HepG2 (cell line): ENCODE measurements at regions not wholly inside any gene's neighbourhood (a gene's known extent, or its start where the extent isn't known, plus 50 kb on each side); places are given as distances from the start of the nearest gene placed in this dataset.

Experiments used
- ARID3A ChIP-seq: IDR thresholded peaks from 2 replicates; pipeline ENCODE4 v1.6.1; 2012; ENCODE audit warnings: low read depth, low read length, improper control_type of control experiment
- ETV5 ChIP-seq: IDR thresholded peaks from 2 replicates; pipeline ENCODE4 v1.6.1; 2018; ENCODE audit warnings: missing biosample characterization, missing genetic modification reagents, inconsistent platforms, borderline replicate concordance
- HDAC2 ChIP-seq: sonication (generic); formaldehyde crosslinking; IDR thresholded peaks from 2 replicates; pipeline ENCODE4 v1.4.0; 2020; ENCODE audit warnings: missing genetic modification reagents
- JDP2 ChIP-seq: sonication (generic); formaldehyde crosslinking; IDR thresholded peaks from 2 replicates; pipeline ENCODE4 v1.8.1; 2022; ENCODE audit warnings: missing genetic modification reagents, borderline replicate concordance
- NFYC ChIP-seq: IDR thresholded peaks from 2 replicates; pipeline ENCODE4 v1.6.1; 2016; ENCODE audit warnings: missing genetic modification reagents, missing compliant biosample characterization
- PAX8 ChIP-seq: sonication (generic); formaldehyde crosslinking; IDR thresholded peaks from 2 replicates; pipeline ENCODE4 v1.8.0; 2022; ENCODE audit warnings: mild to moderate bottlenecking, missing genetic modification reagents, borderline replicate concordance
- POGZ ChIP-seq: sonication (generic); formaldehyde crosslinking; IDR thresholded peaks from 2 replicates; pipeline ENCODE4 v1.4.0; 2020; ENCODE audit warnings: mild to moderate bottlenecking, missing genetic modification reagents
- PRMT3 ChIP-seq: sonication (generic); formaldehyde crosslinking; IDR thresholded peaks from 2 replicates; pipeline ENCODE4 v1.8.1; 2022; ENCODE audit warnings: low read depth, mild to moderate bottlenecking, moderate library complexity, missing genetic modification reagents, borderline replicate concordance
- ZKSCAN1 ChIP-seq: fragments of 150-350 bp; IDR thresholded peaks from 2 replicates; pipeline ENCODE4 v1.6.1; 2014; ENCODE audit warnings: low read length
- ZNF138 ChIP-seq: sonication (generic); formaldehyde crosslinking; IDR thresholded peaks from 2 replicates; pipeline ENCODE4 v1.5.0; 2020; ENCODE audit warnings: mild to moderate bottlenecking, low read depth, missing genetic modification reagents
- ZNF292 ChIP-seq: sonication (generic); formaldehyde crosslinking; IDR thresholded peaks from 2 replicates; pipeline ENCODE4 v1.8.1; 2022; ENCODE audit warnings: mild to moderate bottlenecking, low read depth, missing genetic modification reagents, borderline replicate concordance
- ZNF296 ChIP-seq: sonication (generic); formaldehyde crosslinking; conservative IDR thresholded peaks from 2 replicates; pipeline ENCODE4 v1.5.0; 2020; ENCODE audit warnings: mild to moderate bottlenecking, missing genetic modification reagents
- ZNF44 ChIP-seq: sonication (generic); formaldehyde crosslinking; IDR thresholded peaks from 2 replicates; pipeline ENCODE4 v1.5.1; 2020; ENCODE audit warnings: mild to moderate bottlenecking, missing genetic modification reagents
- ZNF562 ChIP-seq: sonication (generic); formaldehyde crosslinking; IDR thresholded peaks from 2 replicates; pipeline ENCODE4 v1.8.0; 2022; ENCODE audit warnings: missing genetic modification reagents, borderline replicate concordance
- ZNF646 ChIP-seq: sonication (generic); formaldehyde crosslinking; IDR thresholded peaks from 2 replicates; pipeline ENCODE4 v1.9.0; 2021; ENCODE audit warnings: mild to moderate bottlenecking, missing genetic modification reagents
- ZNF660 ChIP-seq: sonication (generic); formaldehyde crosslinking; IDR thresholded peaks from 2 replicates; pipeline ENCODE4 v1.5.1; 2020; ENCODE audit warnings: mild to moderate bottlenecking, low read depth, missing genetic modification reagents, borderline replicate concordance
- ZNF720 ChIP-seq: sonication (generic); formaldehyde crosslinking; IDR thresholded peaks from 2 replicates; pipeline ENCODE4 v1.4.0; 2020; ENCODE audit warnings: missing genetic modification reagents
- TF ChIP-seq, protein P1 (sequence below): sonication (generic); formaldehyde crosslinking; IDR thresholded peaks from 2 replicates; pipeline ENCODE4 v1.4.0; 2020; ENCODE audit warnings: missing genetic modification reagents
- TF ChIP-seq, protein P2 (sequence below): sonication (generic); formaldehyde crosslinking; IDR thresholded peaks from 2 replicates; pipeline ENCODE4 v1.5.0; 2020; ENCODE audit warnings: mild to moderate bottlenecking, missing genetic modification reagents, borderline replicate concordance

DNA sequence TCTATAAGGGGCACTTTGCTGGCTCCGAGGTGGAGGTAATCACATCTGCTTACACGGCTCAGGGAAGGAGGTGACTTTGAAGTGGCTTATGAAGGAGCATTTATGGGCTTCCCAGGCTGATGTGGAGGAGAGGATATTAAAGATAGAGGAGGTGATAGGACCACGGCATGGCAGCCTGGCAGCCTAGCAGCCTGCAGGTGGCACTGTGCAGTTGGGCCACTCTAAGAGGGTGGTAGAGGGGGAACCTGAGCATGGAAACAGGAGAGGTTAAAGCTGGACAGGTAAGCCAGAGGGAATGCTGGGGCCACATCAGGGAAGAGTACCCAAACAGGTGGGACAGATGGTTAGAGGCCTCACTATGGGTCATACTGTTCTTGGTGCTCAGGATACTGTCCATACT, 375.0 kb downstream of the WDR72 start (continued):
- no peak for TF ChIP-seq PRMT3 (CRISPR knock-in tag)
- TF ChIP-seq ZNF44 (CRISPR knock-in tag), result no peak
- TF ChIP-seq, protein P1, sequence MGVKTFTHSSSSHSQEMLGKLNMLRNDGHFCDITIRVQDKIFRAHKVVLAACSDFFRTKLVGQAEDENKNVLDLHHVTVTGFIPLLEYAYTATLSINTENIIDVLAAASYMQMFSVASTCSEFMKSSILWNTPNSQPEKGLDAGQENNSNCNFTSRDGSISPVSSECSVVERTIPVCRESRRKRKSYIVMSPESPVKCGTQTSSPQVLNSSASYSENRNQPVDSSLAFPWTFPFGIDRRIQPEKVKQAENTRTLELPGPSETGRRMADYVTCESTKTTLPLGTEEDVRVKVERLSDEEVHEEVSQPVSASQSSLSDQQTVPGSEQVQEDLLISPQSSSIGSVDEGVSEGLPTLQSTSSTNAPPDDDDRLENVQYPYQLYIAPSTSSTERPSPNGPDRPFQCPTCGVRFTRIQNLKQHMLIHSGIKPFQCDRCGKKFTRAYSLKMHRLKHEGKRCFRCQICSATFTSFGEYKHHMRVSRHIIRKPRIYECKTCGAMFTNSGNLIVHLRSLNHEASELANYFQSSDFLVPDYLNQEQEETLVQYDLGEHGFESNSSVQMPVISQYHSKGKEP, result no peak
- no peak for TF ChIP-seq ARID3A
- no peak for TF ChIP-seq ZKSCAN1
- TF ChIP-seq ZNF660 (CRISPR knock-in tag), result no peak
- TF ChIP-seq ZNF562 (CRISPR knock-in tag), result no peak
- no peak for TF ChIP-seq JDP2 (CRISPR knock-in tag)
- TF ChIP-seq, protein P2, sequence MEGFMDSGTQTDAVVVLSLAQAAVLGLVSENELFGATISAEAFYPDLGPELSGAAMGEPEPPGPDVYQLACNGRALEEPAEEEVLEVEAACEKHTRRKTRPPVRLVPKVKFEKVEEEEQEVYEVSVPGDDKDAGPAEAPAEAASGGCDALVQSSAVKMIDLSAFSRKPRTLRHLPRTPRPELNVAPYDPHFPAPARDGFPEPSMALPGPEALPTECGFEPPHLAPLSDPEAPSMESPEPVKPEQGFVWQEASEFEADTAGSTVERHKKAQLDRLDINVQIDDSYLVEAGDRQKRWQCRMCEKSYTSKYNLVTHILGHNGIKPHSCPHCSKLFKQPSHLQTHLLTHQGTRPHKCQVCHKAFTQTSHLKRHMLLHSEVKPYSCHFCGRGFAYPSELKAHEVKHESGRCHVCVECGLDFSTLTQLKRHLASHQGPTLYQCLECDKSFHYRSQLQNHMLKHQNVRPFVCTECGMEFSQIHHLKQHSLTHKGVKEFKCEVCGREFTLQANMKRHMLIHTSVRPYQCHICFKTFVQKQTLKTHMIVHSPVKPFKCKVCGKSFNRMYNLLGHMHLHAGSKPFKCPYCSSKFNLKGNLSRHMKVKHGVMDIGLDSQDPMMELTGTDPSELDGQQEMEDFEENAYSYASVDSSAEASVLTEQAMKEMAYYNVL (CRISPR knock-in tag), result no peak
- no peak for TF ChIP-seq PAX8
- TF ChIP-seq ETV5 (CRISPR knock-in tag), result no peak
- no peak for TF ChIP-seq ZNF296
- TF ChIP-seq ZNF292, result no peak
- no peak for TF ChIP-seq ZNF138 (CRISPR knock-in tag)
- no peak for TF ChIP-seq ZNF720 (CRISPR knock-in tag)
- TF ChIP-seq ZNF646 (CRISPR knock-in tag), result no peak
- TF ChIP-seq HDAC2 (CRISPR knock-in tag), result no peak
- TF ChIP-seq NFYC (CRISPR knock-in tag), result no peak
- TF ChIP-seq POGZ, result 0 out of 2 replicates have a peak, but pooled peaks have one; percentile 11
